MM.1S (cell line): ENCODE measurements at regions not wholly inside any gene's neighbourhood (a gene's known extent, or its start where the extent isn't known, plus 50 kb on each side); places are given as distances from the start of the nearest gene placed in this dataset.

Experiments
- CTCF ChIP-seq: fragments of 300-600 bp; sonication (generic); IDR thresholded peaks from 2 replicates; pipeline ENCODE4 v1.5.1; 2016; ENCODE audit warnings: antibody characterized with exemption, low read length, mixed read lengths
- EZH2 ChIP-seq: fragments of 300-600 bp; sonication (generic); optimal IDR thresholded peaks from 2 replicates; pipeline ENCODE3; 2017; ENCODE audit warnings: low read depth, mild to moderate bottlenecking, antibody characterized with exemption, low read length, mixed read lengths

GRCh38 chr3:135382621-135383020, 582.9 kb upstream of the PPP2R3A start:
- TF ChIP-seq CTCF: no peak
- TF ChIP-seq EZH2: no peak
